Fibroblast of lung (primary cell): ENCODE measurements at regions not wholly inside any gene's neighbourhood (a gene's known extent, or its start where the extent isn't known, plus 50 kb on each side); places are given as distances from the start of the nearest gene placed in this dataset.

Source experiments
- CTCF ChIP-seq, 2 donors: IDR thresholded peaks in 1 of 2; conservative IDR thresholded peaks in 1 of 2; 1 replicate in 1 of 2; 2 replicates in 1 of 2; pipeline ENCODE4 v1.5.1; 2011 to 2012; ENCODE audit warnings: low read length in 2 of 2, control low read depth in 1 of 2, inconsistent platforms in 1 of 2, low read depth in 1 of 2, mild to moderate bottlenecking in 1 of 2
- EZH2 ChIP-seq: IDR thresholded peaks from 2 replicates; pipeline ENCODE4 v1.5.1; 2012; ENCODE audit warnings: low read length, control low read depth, mild to moderate bottlenecking; ENCODE audit errors: missing control alignments

GRCh38 chr13:107817647-107818287 lies 397.6 kb downstream of the LIG4 start:
- no peak for TF ChIP-seq CTCF (conservative IDR thresholded peaks at IDR 0.05 in 1 of 2, IDR thresholded peaks at IDR 0.05 in 1 of 2; ENCODE audit: low read depth in 1 of 2, low read length in 2 of 2)
- TF ChIP-seq EZH2 = no peak
